ENCODE measurements at regions not wholly inside any gene's neighbourhood (a gene's known extent, or its start where the extent isn't known, plus 50 kb on each side); places are given as distances from the start of the nearest gene placed in this dataset.
"Not testable (repeated sequence)": the region's sequence is repeated elsewhere in the genome, so short reads cannot be mapped to it uniquely, and the experiment has no call there.

GRCh38 chr2:40584432-40584831, 132.5 kb upstream of the SLC8A1 start:
- DNase-seq = no peak

- no peak for DNase-seq
Observed at GRCh38 chr2:40591774-40592173, 139.9 kb upstream of the SLC8A1 start.

- no peak for DNase-seq
Observed at GRCh38 chr2:40592218-40592617, 140.3 kb upstream of the SLC8A1 start.

- DNase-seq = no peak
Observed at GRCh38 chr2:40606862-40607261, 155.0 kb upstream of the SLC8A1 start.

GRCh38 chr2:40611196-40611595, 159.3 kb upstream of the SLC8A1 start:
- no peak for DNase-seq

GRCh38 chr2:40625849-40626248, 174.0 kb upstream of the SLC8A1 start:
- DNase-seq = no peak

GRCh38 chr2:40628556-40628955, 176.7 kb upstream of the SLC8A1 start:
- no peak for DNase-seq

GRCh38 chr2:40629768-40630434, 178.0 kb upstream of the SLC8A1 start:
- DNase-seq = no peak

- no peak for DNase-seq
Observed at GRCh38 chr2:40639320-40639719, 187.4 kb upstream of the SLC8A1 start.

- DNase-seq = no peak
Observed at GRCh38 chr2:40642237-40642636, 190.3 kb upstream of the SLC8A1 start.

- DNase-seq = no peak
Observed at GRCh38 chr2:40642726-40643125, 190.8 kb upstream of the SLC8A1 start.

GRCh38 chr2:40646642-40647041, 194.8 kb upstream of the SLC8A1 start:
- DNase-seq = no peak

GRCh38 chr2:40652155-40652554, 200.3 kb upstream of the SLC8A1 start:
- DNase-seq = no peak

- no peak for DNase-seq
Observed at GRCh38 chr2:40653829-40654228, 201.9 kb upstream of the SLC8A1 start.

- DNase-seq = no peak
Observed at GRCh38 chr2:40654346-40654745, 202.5 kb upstream of the SLC8A1 start.

GRCh38 chr2:40658941-40659340, 207.1 kb upstream of the SLC8A1 start:
- DNase-seq = no peak

- DNase-seq = no peak
Observed at GRCh38 chr2:40665493-40666232, 213.8 kb upstream of the SLC8A1 start.

GRCh38 chr2:40666398-40666797, 214.5 kb upstream of the SLC8A1 start:
- no peak for DNase-seq

- DNase-seq = no peak
Observed at GRCh38 chr2:40668425-40668824, 216.5 kb upstream of the SLC8A1 start.

GRCh38 chr2:40676134-40676790, 224.4 kb upstream of the SLC8A1 start:
- DNase-seq = not testable (repeated sequence)

- no peak for DNase-seq
Observed at GRCh38 chr2:40680547-40680946, 228.7 kb upstream of the SLC8A1 start.

GRCh38 chr2:40690036-40690435, 238.1 kb upstream of the SLC8A1 start:
- no peak for DNase-seq

GRCh38 chr2:40690525-40690924, 238.6 kb upstream of the SLC8A1 start:
- DNase-seq = no peak

Data from CD4-positive, alpha-beta T cell treated with Interleukin-10 for 1 hour (primary cell).